Colonic mucosa (tissue), 4 donors: ENCODE measurements at regions not wholly inside any gene's neighbourhood (a gene's known extent, or its start where the extent isn't known, plus 50 kb on each side); places are given as distances from the start of the nearest gene placed in this dataset.

Experiments used
- DNase-seq: peaks from one replicate; pipeline ENCODE4 v3.0.0-alpha.2; 2020
- H3K27ac ChIP-seq: fragments of 200-600 bp; one replicate; pipeline ENCODE4 v1.8.0; 2021
- H3K27me3 ChIP-seq: fragments of 200-600 bp; one replicate; pipeline ENCODE4 v1.8.0; 2021
- H3K36me3 ChIP-seq: fragments of 200-600 bp; one replicate; pipeline ENCODE4 v1.8.0; 2021
- H3K4me1 ChIP-seq: fragments of 200-600 bp; one replicate; pipeline ENCODE4 v1.8.0; 2021; ENCODE audit warnings: mild to moderate bottlenecking
- H3K4me3 ChIP-seq: fragments of 200-600 bp; one replicate; pipeline ENCODE4 v1.8.0; 2021
- H3K9ac ChIP-seq, 2 donors: one replicate each; pipeline ENCODE4 v1.7.0; 2013; ENCODE audit warnings: control low read depth in 2 of 2, low read depth in 2 of 2, low read length in 2 of 2
- H3K9me3 ChIP-seq: fragments of 200-600 bp; one replicate; pipeline ENCODE4 v1.8.0; 2021
- CTCF ChIP-seq: fragments of 200-600 bp; IDR thresholded peaks from one replicate; pipeline ENCODE4 v1.8.0; 2022; ENCODE audit warnings: antibody characterized with exemption, mild to moderate bottlenecking
- intact Hi-C: fragments of 100-400 bp; cut with DNase I; formaldehyde crosslinking; loops from one replicate; pipeline ENCODE4 v1.14.1; 2022
- donor health status: healthy.
- donor health status: DM: no; HTN: no; CAD: no.
- donor health status: DM: no; HTN: no; CAD: no.

- DNase-seq = no peak
- no peak overlapping the region for H3K27ac ChIP-seq
- H3K4me1 ChIP-seq = no peaks in the 10 kb centered on the region
- intact Hi-C loops = no loop called here
- no peaks in the 10 kb centered on the region for H3K36me3 ChIP-seq
- no peaks in the 10 kb centered on the region for H3K27me3 ChIP-seq
- no peaks in the 10 kb centered on the region for H3K9me3 ChIP-seq
- no peak overlapping the region for H3K9ac ChIP-seq
- TF ChIP-seq CTCF = no peak
- no peak overlapping the region for H3K4me3 ChIP-seq
Observed at GRCh38 chr18:22314001-22314400, 103.7 kb downstream of the CTAGE1 start.

- no peak for DNase-seq
- Histone ChIP-seq H3K27ac (no peak overlapping the region), H3K4me3 (no peak overlapping the region), H3K9me3 (no peaks in the 10 kb centered on the region), H3K36me3 (no peaks in the 10 kb centered on the region), H3K9ac (no peak overlapping the region), H3K4me1 (no peaks in the 10 kb centered on the region), H3K27me3 (no peaks in the 10 kb centered on the region)
- intact Hi-C loops = no loop called here
- no peak for TF ChIP-seq CTCF
Observed at GRCh38 chr18:22311301-22311700, 106.4 kb downstream of the CTAGE1 start.

GRCh38 chr18:22309191-22309590 lies 108.5 kb downstream of the CTAGE1 start:
- H3K4me1 ChIP-seq = no peaks in the 10 kb centered on the region
- H3K27ac ChIP-seq = no peak overlapping the region
- no peak for TF ChIP-seq CTCF
- no peak for DNase-seq
- no peaks in the 10 kb centered on the region for H3K27me3 ChIP-seq
- no peaks in the 10 kb centered on the region for H3K36me3 ChIP-seq
- no peak overlapping the region for H3K4me3 ChIP-seq
- intact Hi-C loops = no loop called here
- no peaks in the 10 kb centered on the region for H3K9me3 ChIP-seq
- H3K9ac ChIP-seq = no peak overlapping the region

- H3K27me3 ChIP-seq = no peaks in the 10 kb centered on the region
- no peak overlapping the region for H3K27ac ChIP-seq
- H3K9me3 ChIP-seq = no peaks in the 10 kb centered on the region
- no peak for TF ChIP-seq CTCF
- no peaks in the 10 kb centered on the region for H3K4me1 ChIP-seq
- intact Hi-C loops = no loop called here
- DNase-seq = no peak
- no peak overlapping the region for H3K9ac ChIP-seq
- no peak overlapping the region for H3K4me3 ChIP-seq
- H3K36me3 ChIP-seq = no peaks in the 10 kb centered on the region
Observed at GRCh38 chr18:22307528-22307927, 110.2 kb downstream of the CTAGE1 start.

GRCh38 chr18:22303927-22304326 lies 113.8 kb downstream of the CTAGE1 start:
- Histone ChIP-seq H3K9me3 (no peaks in the 10 kb centered on the region), H3K27me3 (no peaks in the 10 kb centered on the region), H3K27ac (no peak overlapping the region), H3K9ac (no peak overlapping the region), H3K36me3 (no peaks in the 10 kb centered on the region), H3K4me1 (no peaks in the 10 kb centered on the region), H3K4me3 (no peak overlapping the region)
- TF ChIP-seq CTCF = no peak
- intact Hi-C loops = loop anchor here (5.0 kb wide), 1 partner anchor 48 kb away; no protein-coding TSS in a partner anchor
- no peak for DNase-seq

GRCh38 chr18:22302144-22302543 lies 115.6 kb downstream of the CTAGE1 start:
- H3K27me3 ChIP-seq = no peaks in the 10 kb centered on the region
- no peak for DNase-seq
- H3K9ac ChIP-seq = no peak overlapping the region
- H3K4me3 ChIP-seq = no peak overlapping the region
- H3K9me3 ChIP-seq = no peaks in the 10 kb centered on the region
- intact Hi-C loops = loop anchor here (5.0 kb wide), 1 partner anchor 50 kb away; no protein-coding TSS in a partner anchor
- no peak overlapping the region for H3K27ac ChIP-seq
- H3K4me1 ChIP-seq = no peaks in the 10 kb centered on the region
- TF ChIP-seq CTCF = no peak
- H3K36me3 ChIP-seq = no peaks in the 10 kb centered on the region
